HG02981 (cell line): ENCODE measurements at regions not wholly inside any gene's neighbourhood (a gene's known extent, or its start where the extent isn't known, plus 50 kb on each side); places are given as distances from the start of the nearest gene placed in this dataset.
"Not testable (repeated sequence)": the region's sequence is repeated elsewhere in the genome, so short reads cannot be mapped to it uniquely, and the experiment has no call there.

Experiments used
- ATAC-seq: cut with Tn5 transposase; IDR thresholded peaks from one replicate; pipeline ENCODE4 v1.9.1; 2021; ENCODE audit warnings: mild to moderate bottlenecking, moderate library complexity; ENCODE audit not compliant: unreplicated experiment

DNA sequence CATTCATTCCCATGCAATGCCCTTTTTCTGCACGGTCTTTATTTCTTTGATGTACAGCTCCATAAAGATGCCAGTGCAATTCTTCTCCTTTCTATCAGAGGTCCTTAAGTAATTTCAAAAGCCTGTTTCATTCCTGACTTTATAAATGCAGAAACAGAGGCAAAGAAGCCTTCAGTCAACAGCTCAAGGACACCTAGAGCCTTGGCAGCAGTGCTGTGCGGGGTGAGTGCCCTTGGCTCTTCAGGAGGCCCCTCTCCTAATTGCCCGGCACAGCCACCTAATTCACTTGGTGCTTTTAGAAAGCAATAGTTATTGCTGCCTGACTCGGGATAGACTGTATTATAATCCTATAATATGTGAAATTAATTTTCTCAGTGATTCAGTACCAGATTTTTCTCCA is 169.6 kb upstream of the KLF6 start:
- ATAC-seq = no peak

DNA sequence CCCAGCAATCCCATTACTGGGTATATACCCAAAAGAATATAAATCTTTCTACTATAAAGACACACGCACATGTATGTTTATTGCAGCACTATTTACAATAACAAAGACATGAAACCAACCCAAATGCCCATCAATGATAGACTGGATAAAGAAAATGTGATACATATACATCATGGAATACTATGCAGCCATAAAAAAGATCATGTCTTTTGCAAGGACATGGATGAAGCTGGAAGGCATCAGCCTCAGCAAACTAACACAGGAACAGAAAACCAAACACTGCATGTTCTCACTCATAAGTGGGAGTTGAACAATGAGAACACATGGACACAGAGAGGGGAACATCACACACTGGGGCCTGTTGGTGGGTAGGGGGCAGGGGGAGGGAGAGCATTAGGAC is 169.0 kb upstream of the KLF6 start:
- not testable (repeated sequence) for ATAC-seq

DNA sequence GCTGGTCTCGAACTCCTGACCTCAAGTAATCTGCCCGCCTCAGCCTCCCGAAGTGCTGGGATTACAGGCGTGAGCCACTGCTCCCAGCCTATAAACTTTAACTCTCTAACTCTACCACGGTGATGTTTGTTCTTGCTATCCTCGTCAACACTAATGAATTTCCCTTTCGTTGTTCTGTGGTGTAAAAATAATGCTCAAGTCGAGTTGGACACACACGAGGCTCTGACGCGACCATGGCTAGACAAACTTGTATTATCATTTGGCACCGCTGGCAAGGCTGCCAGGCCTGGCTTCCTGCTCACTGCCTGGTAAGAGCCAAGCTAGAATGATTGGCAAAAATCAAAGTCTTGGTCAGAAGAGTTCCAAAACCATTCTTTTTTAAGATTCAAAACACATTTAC is 167.0 kb upstream of the KLF6 start:
- no peak for ATAC-seq

DNA sequence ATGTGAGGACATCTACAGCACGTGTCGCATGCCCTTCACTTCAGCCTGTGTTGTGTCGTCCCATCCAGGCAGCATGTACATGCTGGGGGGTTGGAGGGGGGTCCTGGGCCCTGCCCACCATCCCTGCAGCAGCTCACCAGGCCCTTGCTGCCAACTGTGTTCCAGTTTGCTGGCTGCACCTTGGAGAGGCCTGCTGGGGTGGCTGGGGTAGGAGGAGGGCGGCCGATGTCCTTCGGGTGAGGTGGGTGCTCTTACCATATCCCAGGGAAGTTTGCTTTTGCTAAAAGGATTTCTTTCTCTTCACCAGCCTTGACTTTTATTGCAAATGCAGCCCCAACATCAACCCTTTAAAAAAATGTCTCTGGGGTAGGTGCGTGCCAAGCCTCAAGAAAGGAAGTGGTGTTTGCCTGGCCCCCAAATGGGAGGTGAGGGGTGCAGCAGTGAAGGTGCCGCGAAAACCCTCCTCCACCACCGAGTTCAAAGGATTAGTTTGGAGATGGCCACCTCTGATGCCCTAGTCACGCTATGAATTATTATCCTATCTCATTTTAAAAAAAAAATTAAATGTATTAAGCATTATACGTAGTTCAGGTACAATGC is 165.8 kb upstream of the KLF6 start:
- no peak for ATAC-seq

DNA sequence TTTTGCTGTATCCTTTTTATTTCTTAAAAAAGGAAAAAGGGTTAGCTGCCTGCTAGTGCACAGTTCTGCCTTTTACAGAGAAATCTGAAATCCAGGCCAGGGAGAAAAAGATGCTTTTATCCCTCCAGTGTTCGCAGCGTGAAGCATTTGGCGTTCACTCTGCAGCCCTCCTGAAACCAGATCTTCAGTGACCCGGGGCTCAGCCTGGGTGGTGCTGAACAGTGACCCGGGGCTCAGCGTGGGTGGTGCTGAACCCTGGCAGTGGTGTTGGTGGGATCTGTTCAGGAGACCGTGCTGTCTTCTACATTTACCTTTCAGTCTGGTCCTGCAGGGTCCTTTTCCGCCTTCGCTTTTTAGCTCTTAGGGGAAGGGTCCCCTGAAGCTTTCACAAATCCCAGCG is 164.7 kb upstream of the KLF6 start:
- ATAC-seq = no peak

DNA sequence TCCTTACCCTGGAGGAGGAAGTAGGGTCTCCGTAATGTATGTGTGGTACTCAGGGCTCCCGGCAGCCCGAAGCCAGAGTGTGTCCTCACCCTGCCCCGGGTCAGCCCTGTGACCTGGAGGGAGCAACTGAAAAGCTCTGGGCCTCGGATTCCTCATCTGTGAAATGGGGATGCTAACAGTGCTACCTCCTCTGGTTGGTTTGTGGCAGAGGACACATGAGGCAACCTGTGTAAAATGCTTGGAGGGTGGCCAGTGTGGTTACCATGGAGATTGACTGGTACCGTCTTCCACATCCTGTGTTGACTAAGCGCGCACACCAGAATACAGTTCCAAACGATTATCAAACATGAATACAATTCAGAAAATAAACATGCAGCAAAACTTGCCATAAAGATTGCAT is 163.8 kb upstream of the KLF6 start:
- no peak for ATAC-seq

DNA sequence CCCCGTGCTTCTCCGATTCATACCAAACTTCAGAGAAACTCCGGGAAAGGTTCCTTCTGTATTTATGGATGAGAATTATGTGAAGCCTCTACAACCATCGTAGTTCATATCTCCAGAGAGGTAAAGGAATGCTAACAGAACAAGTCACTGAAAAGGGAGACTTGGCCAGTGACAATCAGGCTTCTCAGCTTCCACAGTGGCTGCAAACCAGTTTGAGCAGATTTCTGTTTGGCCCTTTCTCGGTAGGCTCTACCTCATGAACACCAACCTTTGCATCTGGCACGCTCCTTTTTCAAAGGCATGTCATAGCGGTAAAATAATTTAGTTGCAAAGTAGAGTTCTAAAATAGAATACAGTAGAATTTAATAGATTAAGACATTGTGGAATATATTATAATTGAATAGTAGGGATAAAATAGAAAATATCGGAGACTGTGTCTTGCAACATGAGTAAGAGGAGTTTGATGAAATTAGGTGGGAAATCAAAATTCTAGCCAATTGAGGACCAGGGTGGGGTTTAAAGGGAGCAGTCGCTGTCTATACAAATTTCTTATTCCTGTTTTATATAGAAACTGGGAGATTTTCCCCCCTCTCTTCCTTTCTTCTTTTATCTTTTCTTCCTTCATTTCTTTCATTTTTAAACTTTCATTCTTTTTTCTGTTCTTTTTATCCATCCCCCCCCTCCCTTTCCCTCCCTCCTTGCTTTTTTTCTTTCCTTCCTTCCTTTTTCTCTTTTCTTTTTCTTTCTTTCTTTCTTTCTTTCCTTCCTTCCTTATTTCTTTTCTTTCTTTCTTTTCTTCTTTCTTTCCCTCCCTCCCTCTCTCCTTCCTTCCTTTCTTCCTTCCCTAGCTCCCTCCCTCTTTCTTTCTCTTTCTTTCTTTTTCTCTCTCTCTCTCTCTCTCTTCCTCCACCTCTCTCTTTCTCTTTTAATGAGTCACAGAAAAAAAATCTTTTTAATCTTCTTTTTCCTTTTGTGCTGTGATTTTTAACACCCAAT is 161.5 kb upstream of the KLF6 start:
- no peak for ATAC-seq

DNA sequence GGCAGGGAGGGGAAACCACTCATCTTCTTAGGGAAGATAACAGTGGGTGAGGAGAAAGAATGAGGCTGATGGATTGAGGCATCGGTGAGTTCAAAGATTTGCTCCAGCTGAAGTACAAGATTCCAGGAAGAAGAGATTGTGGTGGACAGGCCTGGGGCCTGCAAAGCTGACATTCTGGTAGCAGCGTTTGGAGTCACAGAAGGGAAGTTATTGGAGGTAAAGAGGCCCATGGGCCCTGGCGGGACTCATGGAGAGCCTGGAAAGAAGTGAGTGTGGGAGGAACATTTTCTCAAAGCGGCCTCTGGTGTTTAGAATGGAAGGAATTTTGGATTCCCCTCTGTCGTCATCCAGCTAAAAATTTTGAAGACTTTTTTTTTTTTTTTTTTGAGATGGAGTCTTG is 160.0 kb upstream of the KLF6 start:
- ATAC-seq = no peak

DNA sequence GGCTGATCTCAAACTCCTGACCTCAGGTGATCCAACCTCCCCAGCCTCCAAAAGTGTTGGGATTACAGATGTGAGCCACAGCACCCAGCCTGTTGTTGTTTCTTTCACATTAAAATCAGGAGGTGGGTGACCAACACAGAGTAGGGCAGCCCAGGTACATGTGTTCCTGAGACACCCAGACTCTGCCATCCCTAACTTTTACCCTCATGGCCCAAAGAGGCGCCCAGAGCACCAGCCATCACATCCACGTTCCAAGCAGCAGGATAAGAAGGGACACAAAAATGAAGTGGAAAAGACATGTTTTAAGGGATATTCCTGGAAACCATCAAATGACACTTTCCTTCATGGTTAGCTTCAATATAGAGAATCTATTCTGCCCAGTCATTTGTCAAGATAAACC is 159.6 kb upstream of the KLF6 start:
- no peak for ATAC-seq

DNA sequence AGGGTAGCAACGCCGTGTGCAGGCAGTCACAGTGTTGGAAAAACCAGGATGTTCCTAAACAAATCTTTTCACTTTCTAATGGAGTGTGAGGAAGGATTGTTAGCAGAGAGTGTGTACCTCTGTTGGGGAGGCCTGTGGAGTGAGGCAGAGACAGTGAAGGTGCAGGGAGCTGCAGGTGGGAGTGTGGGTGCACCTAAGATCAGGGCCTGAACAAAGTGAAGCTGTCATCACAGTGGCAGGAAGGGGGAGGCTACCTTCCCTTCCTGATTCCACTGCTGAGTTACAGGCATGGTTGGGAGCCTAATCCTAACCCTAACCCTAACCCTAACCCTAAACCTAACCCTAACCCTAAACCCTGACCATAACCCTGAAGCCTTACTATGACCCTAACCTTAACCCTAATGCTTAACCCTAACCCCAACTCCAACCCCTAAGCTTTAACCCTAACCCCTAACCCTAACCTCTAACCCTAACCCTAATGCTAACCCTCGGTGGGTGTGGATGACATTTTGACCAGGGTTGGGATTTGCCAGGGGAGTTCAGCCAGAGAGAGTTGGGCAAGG is 158.8 kb upstream of the KLF6 start:
- no peak for ATAC-seq

DNA sequence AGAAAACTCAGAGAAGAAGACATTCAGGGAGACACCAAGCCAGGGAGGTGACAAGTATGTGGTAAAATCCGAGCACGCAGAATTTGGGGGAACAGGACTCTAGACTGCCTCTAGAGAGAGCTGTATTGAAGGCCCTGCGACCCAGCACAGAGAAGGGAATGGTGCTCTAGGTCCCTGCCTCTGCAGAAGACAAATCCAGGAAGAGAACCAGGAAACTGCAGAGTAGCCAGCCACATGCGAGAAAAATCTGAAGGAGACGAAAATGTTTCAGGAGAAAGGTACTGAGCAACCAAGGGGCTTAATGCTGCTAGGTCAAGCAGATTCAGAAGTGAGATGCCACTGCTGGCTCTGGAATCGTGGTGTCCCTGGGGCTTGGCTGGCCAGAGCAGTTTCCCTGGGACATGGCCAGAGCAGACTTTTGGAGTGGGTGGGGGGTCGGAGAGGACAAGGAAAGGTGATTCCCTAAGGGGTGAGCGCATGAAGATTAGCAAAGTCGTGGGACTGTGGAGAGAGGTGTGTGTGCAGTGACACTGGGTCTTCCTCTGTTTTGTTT is 158.0 kb upstream of the KLF6 start:
- ATAC-seq = no peak

DNA sequence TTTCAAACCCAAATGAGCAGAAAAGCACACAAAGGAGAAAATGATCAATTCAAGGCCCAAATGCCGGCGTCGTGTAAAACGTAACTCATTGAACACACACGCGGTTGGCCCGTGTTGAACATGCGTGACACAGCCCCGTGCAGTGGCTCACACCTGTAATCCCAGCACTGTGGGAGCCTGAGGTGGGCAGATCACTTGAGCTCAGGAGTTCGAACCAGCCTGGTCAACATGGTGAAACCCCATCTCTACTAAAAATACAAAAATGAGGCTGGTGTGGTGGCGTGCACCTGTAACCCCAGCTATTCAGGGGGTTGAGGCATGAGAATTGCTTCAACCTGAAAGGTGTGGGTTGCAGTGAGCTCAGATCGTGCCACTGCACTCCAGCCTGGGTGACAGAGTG is 156.7 kb upstream of the KLF6 start:
- ATAC-seq = no peak

DNA sequence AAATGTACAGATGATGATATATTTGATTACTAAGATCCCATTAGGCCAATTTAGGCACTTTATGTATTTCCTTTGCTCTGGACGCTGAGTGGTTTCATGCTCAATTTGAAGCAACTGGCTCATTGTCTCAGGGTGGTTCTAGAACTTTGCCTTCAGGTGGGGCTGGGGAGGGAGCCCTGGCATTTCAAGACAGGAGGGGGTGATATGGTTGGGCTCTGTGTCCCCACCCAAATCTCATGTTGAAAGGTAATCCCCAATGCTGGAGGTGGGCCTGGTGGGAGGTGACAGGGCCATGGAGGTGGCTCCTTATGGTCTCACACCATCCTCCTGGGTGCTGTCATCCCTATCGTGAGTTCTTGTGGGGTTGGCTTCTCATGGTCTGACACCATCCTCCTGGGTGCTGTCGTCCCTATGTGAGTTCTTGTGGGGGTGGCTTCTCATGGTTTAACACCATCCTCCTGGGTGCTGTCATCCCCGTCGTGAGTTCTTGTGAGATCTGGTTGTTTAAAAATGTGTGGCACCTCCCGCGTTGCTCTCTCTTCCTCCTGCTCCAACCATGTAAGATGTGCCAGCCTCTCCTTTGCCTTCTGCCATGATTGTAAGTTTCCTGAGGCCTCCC is 151.5 kb upstream of the KLF6 start:
- no peak for ATAC-seq

DNA sequence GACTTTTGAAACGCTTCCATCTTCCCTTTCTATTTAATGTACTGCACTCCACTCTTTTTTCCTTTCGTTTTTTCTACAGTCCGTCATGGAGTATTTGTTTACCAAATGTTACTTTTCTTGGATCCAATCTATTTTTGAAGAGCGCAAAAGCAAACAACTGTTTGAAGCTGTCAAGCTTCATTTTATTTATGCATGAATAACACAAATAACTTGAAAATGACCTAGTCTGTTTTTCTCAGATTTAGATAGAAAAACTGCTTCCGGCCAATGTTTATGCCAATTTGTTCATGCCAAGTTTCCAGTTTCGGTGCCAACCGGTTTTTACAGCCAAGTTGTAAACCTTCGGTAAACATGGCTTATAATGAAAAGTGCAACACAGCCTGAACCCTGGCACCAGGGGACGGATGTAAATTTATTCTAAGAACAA is 150.9 kb upstream of the KLF6 start:
- no peak for ATAC-seq

DNA sequence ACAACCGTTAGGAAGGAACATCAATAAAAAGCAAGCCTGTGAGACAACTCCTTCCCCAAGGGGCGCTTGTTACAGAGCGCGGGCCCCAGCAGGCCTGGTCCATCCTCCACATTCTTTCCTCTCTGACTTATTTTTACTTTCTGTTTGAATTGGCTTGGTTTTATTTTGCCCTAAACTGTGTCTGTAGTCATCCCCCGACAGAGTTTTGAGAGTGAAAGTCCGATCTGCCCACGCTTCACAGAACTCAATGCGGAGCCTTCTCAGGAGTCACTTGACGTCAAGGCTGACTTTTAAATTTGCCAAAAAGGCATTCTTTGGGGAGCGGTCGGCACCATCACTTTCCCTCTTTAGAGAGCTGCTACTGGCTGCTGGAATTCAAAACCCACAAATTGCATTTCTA is 150.1 kb upstream of the KLF6 start:
- peak; percentile 98 for ATAC-seq

DNA sequence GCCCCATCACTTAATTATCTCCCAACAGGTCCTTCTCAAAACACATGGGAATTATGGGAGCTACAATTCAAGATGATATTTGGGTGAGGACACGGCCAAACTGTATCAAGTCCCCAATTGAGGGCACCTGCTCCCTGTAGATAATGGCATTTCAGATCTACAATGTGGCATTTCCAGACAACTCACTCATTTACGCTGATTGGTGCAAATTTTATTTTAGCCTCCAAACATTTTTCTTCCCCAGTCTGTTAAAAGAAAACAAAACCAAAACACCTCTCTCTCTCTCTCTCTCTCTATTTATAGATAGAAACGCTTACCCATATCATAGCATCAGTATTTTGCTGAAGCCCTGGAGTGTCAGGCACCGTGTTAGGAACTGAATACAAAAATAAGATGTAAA is 148.7 kb upstream of the KLF6 start:
- no peak for ATAC-seq

DNA sequence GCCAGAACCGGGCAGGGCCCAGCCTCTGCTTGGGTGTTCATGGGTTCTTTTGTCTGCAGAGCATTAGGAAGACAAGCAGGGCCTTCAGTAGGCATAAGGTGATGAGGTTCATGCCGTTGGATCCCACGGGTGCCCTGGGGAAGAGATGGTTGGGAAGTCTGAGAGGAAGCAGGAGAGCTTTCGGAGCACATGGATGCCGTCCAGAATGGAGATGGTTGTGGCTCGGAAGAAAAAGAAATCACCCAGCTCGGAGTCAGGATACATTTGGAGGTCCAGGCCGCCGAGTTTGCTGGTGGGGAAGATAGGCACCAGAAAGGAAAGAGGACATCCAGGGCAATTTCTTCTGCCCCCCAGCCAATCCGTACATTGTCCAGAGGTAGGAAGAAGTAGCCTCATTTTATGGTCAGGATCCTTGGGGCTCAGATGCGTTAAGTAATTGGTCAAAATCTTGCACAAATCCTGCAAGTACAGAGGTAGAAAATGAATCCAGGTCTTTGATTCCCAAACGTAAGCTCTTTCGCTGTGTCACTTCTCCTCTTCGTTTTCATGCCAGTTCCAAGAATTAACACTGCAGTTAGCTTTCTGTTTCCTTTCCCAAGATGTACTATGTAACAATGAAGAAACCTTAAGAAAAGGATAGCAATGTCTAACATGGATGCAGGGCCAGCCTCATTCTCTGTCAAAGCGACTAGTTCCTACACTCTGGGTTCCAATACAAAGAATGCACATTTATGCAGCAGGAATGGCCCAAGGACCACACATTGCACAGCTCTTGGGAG is 147.8 kb upstream of the KLF6 start:
- no peak for ATAC-seq

DNA sequence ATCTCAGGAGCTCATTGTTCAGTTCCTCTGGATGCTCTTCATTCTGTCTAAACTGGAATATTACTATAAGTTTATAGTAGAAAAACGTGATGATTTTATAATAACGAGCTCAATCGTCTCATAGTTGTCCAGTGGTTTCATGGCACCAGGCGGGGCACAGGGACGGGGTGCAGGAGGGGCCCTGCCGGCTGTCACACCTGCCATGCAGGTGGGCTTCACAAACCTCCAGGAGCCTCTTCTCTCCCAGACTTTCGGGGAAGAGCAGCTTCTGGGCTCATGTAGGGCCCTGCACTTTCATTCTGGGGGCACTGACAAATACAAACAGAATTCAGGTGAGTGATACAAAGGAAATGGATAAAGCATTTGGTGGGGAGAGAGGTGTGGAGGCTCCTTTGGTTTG is 146.9 kb upstream of the KLF6 start:
- no peak for ATAC-seq

DNA sequence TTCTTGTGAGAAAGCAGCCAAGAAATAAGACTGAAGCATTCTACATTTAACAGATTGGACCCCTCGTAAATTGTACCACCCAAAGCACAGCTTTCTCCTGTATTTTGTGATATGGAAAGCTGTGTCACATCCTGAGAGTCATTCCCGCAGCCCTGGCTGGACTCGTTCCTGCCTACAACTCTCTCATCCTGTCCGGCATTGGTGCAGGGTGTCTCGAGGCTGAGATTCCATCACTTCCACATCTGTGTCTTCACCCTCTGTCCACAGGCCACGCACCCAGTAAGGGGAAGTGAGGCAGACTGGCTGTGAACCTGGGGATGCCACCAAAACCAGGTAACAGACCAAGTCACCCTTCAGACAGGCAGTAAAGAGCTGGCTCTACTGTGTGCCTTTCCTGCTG is 146.2 kb upstream of the KLF6 start:
- no peak for ATAC-seq

DNA sequence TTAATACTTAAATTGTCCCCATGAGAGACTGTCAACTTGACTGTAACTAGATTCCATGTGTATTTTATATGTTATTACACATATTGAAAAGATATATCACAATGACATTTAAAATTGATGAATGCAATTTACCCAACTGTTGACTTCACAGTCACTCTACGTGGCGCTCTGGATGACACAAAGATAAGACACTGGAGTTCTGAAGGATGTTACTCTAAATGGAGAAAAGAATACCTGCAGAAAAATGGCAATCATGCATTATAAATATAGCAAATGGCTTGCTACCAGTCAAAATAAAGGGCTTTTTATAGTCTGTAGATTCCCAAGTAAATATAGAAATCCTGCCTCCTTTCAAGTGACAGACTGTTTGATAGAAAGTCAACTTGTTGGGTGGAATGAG is 143.6 kb upstream of the KLF6 start:
- ATAC-seq = no peak

DNA sequence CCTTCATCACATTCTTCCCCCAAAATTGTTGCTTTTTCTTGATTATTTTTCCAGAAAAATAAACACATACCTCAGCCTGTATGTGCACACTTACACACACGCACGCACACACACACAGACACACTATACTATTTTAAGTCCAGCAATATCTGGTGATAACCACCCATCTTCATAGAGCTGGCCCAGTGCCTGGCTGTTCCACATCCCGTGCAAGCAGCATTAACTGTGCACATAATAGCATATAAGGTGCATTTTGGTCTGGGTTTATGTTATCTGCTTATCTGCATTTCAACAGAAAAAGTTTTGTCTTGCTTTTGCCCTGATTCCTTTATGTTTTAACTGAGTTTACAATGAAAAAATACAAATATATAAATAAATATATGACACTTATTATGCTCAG is 143.1 kb upstream of the KLF6 start:
- no peak for ATAC-seq
